ENCODE measurements at regions not wholly inside any gene's neighbourhood (a gene's known extent, or its start where the extent isn't known, plus 50 kb on each side); places are given as distances from the start of the nearest gene placed in this dataset.
"Not testable (repeated sequence)": the region's sequence is repeated elsewhere in the genome, so short reads cannot be mapped to it uniquely, and the experiment has no call there.

DNA sequence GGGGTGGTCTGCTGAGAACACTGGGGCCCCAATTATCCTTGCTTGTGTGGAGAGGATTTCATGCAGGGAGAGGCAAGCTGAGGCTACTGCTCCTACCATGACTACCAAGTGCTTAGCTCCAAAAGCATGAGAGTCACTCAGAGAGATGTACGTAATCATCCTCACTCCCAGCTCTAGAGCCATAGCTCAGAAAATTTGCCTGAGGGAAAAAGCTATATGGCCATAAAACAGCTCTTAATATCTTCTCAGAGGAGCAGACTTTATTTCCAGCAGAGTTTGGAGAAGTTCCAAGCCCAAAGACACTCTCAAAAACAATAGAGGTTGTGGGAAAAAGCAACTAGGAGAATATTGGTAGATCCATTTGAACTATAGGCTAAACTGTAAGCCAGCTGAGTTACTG, 106.4 kb upstream of the PBX1 start:
- no peak for DNase-seq
- Mint-ChIP-seq H3K4me1 (no peaks in the 10 kb centered on the region), H3K9me3 (peaks cover 5% of the 10 kb centered on the region), H3K27ac (no peak overlapping the region), H3K27me3 (no peaks in the 10 kb centered on the region), H3K36me3 (ENCODE audit: low read depth) (no peaks in the 10 kb centered on the region), H3K4me3 (no peak overlapping the region)
- ChIA-PET CTCF (no interaction called here), POLR2A (no interaction called here)
- intact Hi-C loops (cut with micrococcal nuclease), result no loop called here
- ATAC-seq (ENCODE audit: low read depth), result no peak
- TF ChIP-seq, protein P1, sequence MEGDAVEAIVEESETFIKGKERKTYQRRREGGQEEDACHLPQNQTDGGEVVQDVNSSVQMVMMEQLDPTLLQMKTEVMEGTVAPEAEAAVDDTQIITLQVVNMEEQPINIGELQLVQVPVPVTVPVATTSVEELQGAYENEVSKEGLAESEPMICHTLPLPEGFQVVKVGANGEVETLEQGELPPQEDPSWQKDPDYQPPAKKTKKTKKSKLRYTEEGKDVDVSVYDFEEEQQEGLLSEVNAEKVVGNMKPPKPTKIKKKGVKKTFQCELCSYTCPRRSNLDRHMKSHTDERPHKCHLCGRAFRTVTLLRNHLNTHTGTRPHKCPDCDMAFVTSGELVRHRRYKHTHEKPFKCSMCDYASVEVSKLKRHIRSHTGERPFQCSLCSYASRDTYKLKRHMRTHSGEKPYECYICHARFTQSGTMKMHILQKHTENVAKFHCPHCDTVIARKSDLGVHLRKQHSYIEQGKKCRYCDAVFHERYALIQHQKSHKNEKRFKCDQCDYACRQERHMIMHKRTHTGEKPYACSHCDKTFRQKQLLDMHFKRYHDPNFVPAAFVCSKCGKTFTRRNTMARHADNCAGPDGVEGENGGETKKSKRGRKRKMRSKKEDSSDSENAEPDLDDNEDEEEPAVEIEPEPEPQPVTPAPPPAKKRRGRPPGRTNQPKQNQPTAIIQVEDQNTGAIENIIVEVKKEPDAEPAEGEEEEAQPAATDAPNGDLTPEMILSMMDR (IDR thresholded peaks at IDR 0.05), result no peak

DNA sequence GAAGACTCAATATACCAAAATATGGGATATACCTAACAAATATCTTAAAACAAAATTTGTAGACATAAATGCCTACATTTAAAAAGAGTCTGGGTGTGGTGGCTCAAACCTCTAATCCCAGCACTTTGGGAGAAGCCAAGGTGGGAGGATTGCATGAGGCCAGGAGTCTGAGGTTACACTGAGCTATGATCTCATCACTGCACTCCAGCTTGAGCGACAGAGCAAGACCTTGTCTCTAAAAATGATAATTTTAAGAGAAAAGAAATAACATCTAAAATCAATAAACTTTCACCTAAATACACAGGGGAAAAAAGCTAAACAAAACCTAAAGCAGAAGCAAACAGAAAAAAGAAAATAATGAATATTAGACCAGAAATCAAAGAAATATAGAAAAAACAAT, 102.7 kb upstream of the PBX1 start:
- Mint-ChIP-seq H3K4me3 (no peak overlapping the region), H3K36me3 (ENCODE audit: low read depth) (no peaks in the 10 kb centered on the region), H3K27me3 (no peaks in the 10 kb centered on the region), H3K27ac (no peak overlapping the region), H3K4me1 (no peaks in the 10 kb centered on the region), H3K9me3 (peaks cover 5% of the 10 kb centered on the region)
- TF ChIP-seq, protein P1 (IDR thresholded peaks at IDR 0.05), result no peak
- CTCF ChIA-PET, result no interaction called here
- POLR2A ChIA-PET, result no interaction called here
- ATAC-seq (ENCODE audit: low read depth) (no peak), DNase-seq (no peak)
- intact Hi-C loops (cut with micrococcal nuclease), result no loop called here

DNA sequence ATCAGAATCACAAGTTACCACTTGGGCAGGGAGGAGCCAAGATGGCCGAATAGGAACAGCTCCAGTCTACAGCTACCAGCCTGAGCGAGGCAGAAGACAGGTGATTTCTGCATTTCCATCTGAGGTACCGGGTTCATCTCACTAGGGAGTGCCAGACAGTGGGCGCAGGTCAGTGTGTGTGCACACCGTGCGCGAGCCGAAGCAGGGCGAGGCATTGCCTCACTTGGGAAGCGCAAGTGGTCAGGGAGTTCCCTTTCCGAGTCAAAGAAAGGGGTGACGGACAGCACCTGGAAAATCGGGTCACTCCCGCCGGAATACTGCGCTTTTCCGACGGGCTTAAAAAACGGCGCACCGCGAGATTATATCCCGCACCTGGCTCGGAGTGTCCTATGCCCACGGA, 99.8 kb upstream of the PBX1 start:
- ATAC-seq (ENCODE audit: low read depth); H3K9me3 Mint-ChIP-seq; H3K4me3 Mint-ChIP-seq; CTCF ChIA-PET; H3K4me1 Mint-ChIP-seq; DNase-seq; H3K27ac Mint-ChIP-seq; H3K36me3 Mint-ChIP-seq (ENCODE audit: low read depth); POLR2A ChIA-PET; H3K27me3 Mint-ChIP-seq; intact Hi-C loops (cut with micrococcal nuclease): not testable (repeated sequence)

DNA sequence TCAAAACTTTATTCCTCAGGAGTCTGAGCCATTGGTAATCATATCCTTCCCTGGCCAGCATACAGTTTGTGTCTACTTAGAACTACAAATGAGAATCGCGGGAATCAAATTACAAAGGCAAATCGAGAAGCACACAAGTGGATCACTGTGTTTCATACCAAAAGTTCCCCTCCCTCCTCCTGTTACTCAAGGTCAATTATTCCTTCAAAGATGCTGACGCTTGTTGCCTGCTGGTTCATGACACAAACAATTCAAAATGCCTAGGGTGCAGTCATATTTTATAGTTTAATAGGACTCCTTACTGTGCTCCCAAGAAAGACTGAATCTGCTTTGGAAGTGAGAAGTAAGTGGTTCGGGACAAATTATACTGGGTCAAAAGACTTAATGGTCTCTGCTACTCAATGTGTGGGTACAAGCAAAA, 93.0 kb upstream of the PBX1 start:
- no peaks in the 10 kb centered on the region for H3K4me1 Mint-ChIP-seq
- no peaks in the 10 kb centered on the region for H3K9me3 Mint-ChIP-seq
- intact Hi-C loops (cut with micrococcal nuclease), result no loop called here
- DNase-seq (no peak), ATAC-seq (ENCODE audit: low read depth) (no peak)
- H3K4me3 Mint-ChIP-seq, result no peak overlapping the region
- no peak overlapping the region for H3K27ac Mint-ChIP-seq
- no peaks in the 10 kb centered on the region for H3K36me3 Mint-ChIP-seq (ENCODE audit: low read depth)
- ChIA-PET CTCF (no interaction called here), POLR2A (no interaction called here)
- TF ChIP-seq, protein P1 (IDR thresholded peaks at IDR 0.05), result no peak
- H3K27me3 Mint-ChIP-seq, result no peaks in the 10 kb centered on the region

DNA sequence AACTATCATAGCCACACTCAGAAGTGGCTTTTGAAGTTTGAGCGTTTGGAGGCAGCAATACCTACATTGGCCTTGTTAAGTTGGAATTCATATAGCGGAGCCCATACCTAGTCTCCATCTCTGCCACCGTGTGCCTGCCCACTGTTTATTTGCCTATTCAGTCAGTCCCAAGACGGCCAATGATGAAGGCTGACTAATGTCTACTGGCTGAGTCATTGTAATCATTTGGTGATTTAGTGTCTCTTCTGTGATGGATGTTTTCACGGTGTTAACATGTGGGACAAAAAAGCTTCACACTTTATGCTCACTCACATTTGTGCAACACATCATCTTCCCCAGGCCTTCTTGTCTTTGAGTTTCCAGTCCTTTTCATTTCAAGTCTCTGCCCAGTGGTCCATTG, 92.6 kb upstream of the PBX1 start:
- CTCF ChIA-PET, result no interaction called here
- ATAC-seq (ENCODE audit: low read depth) (no peak), DNase-seq (no peak)
- TF ChIP-seq, protein P1 (IDR thresholded peaks at IDR 0.05), result no peak
- no peak overlapping the region for H3K27ac Mint-ChIP-seq
- no peak overlapping the region for H3K4me3 Mint-ChIP-seq
- no peaks in the 10 kb centered on the region for H3K4me1 Mint-ChIP-seq
- no peaks in the 10 kb centered on the region for H3K27me3 Mint-ChIP-seq
- H3K9me3 Mint-ChIP-seq, result no peaks in the 10 kb centered on the region
- no peaks in the 10 kb centered on the region for H3K36me3 Mint-ChIP-seq (ENCODE audit: low read depth)
- POLR2A ChIA-PET, result no interaction called here
- intact Hi-C loops (cut with micrococcal nuclease), result no loop called here

DNA sequence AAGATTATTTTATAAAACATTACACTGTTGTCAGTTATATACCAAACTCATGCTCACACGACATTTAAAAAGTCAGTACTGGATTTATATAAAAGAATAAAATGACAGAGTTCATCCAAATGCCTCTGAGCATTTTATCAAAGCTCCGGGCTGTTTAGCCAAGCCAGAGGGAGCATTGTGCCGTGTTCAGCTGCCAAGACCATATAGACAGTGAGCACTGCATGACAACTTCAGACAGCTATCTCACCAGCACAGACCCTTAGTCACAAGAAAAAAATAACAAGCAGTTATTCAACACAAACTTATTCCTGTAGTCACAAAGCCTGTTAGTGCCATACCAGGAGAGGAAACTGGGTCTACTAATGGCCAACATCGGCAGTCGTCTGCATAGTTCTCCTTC, 88.0 kb upstream of the PBX1 start:
- no peaks in the 10 kb centered on the region for H3K27me3 Mint-ChIP-seq
- ChIA-PET CTCF (no interaction called here), POLR2A (no interaction called here)
- H3K36me3 Mint-ChIP-seq (ENCODE audit: low read depth), result no peaks in the 10 kb centered on the region
- intact Hi-C loops (cut with micrococcal nuclease), result no loop called here
- H3K4me1 Mint-ChIP-seq, result no peaks in the 10 kb centered on the region
- TF ChIP-seq, protein P1 (IDR thresholded peaks at IDR 0.05), result no peak
- H3K27ac Mint-ChIP-seq, result no peak overlapping the region
- ATAC-seq (ENCODE audit: low read depth), result no peak
- no peak for DNase-seq
- no peak overlapping the region for H3K4me3 Mint-ChIP-seq
- H3K9me3 Mint-ChIP-seq, result peaks cover 2% of the 10 kb centered on the region

Measured in activated B cell treated with CpG ODN at 0.5 μM for 24 hours (primary cell).